ENCODE measurements at regions not wholly inside any gene's neighbourhood (a gene's known extent, or its start where the extent isn't known, plus 50 kb on each side); places are given as distances from the start of the nearest gene placed in this dataset.

DNA sequence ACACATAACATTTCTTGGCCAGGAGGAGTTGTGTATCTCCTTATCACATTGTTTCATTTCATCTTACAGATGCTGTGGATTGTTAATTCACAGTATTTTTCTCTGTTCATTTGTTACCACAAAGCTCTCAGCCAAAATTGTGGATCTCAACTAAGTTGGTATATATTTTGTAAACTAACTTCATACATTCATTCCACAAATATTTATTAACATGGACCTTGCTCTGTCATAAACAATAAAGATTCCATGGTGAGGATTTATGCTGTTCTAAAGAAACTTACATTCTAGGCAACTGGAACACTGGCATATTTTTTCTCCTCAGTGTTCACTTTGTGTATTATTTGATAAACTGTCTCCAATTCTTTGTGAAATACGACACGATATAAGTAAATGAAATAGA is 268.8 kb downstream of the CNTN3 start:
- TF ChIP-seq CTCF (conservative IDR thresholded peaks at IDR 0.05) (no peak), ZFX (IDR thresholded peaks at IDR 0.05) (no peak)

All from C4-2B (cell line).